Liver (tissue), 8 donors: ENCODE measurements at regions not wholly inside any gene's neighbourhood (a gene's known extent, or its start where the extent isn't known, plus 50 kb on each side); places are given as distances from the start of the nearest gene placed in this dataset.
A peak's percentile ranks its signal among the peaks of the same experiment; 100 is the strongest.

ENCODE experiments used
- DNase-seq: peaks from one replicate; pipeline ENCODE4 v3.0.0-alpha.2; 2017; ENCODE audit warnings: low spot score
- H3K27ac ChIP-seq, 2 donors: one replicate each; pipeline ENCODE4 v1.7.0; 2013; ENCODE audit warnings: inconsistent platforms in 2 of 2, low read length in 2 of 2, control low read depth in 1 of 2, low read depth in 1 of 2, mild to moderate bottlenecking in 1 of 2
- H3K27me3 ChIP-seq, 4 donors: one replicate each; pipeline versions ENCODE4 v1.6.1 to v1.7.0; 2013; ENCODE audit warnings: low read length in 3 of 4, inconsistent platforms in 1 of 4, mild to moderate bottlenecking in 1 of 4, moderate library complexity in 1 of 4; ENCODE audit not compliant: control insufficient read depth in 4 of 4, insufficient read depth in 4 of 4
- H3K36me3 ChIP-seq, 4 donors: one replicate each; pipeline versions ENCODE4 v1.6.1 to v1.7.0; 2013; ENCODE audit warnings: low read length in 3 of 4, mild to moderate bottlenecking in 3 of 4, low read depth in 1 of 4, moderate library complexity in 1 of 4; ENCODE audit not compliant: control insufficient read depth in 4 of 4, insufficient read depth in 3 of 4
- H3K4me1 ChIP-seq, 4 donors: one replicate each; pipeline versions ENCODE4 v1.6.1 to v1.7.0; 2013; ENCODE audit warnings: low read length in 3 of 4, mild to moderate bottlenecking in 3 of 4, moderate library complexity in 1 of 4; ENCODE audit not compliant: control insufficient read depth in 4 of 4, insufficient read depth in 4 of 4
- H3K4me3 ChIP-seq, 3 donors: one replicate each; pipeline versions ENCODE4 v1.6.1 to v1.7.0; 2013; ENCODE audit warnings: low read length in 3 of 3, control low read depth in 1 of 3, low read depth in 1 of 3, mild to moderate bottlenecking in 1 of 3
- H3K9ac ChIP-seq, 2 donors: one replicate each; pipeline ENCODE4 v1.7.0; 2013; ENCODE audit warnings: low read length in 2 of 2, mild to moderate bottlenecking in 2 of 2, moderate library complexity in 2 of 2, control low read depth in 1 of 2, low read depth in 1 of 2
- H3K9me3 ChIP-seq, 4 donors: one replicate each; pipeline versions ENCODE4 v1.6.1 to v1.7.0; 2013; ENCODE audit warnings: low read length in 3 of 4; ENCODE audit not compliant: control insufficient read depth in 4 of 4
- EGR1 ChIP-seq, 2 donors: IDR thresholded peaks; 2 replicates each; pipeline ENCODE4 v1.6.1; 2016 to 2018; ENCODE audit warnings: antibody characterized with exemption in 2 of 2, low read depth in 2 of 2
- FOXA1 ChIP-seq: IDR thresholded peaks from 2 replicates; pipeline ENCODE4 v1.6.1; 2016; ENCODE audit warnings: antibody characterized with exemption
- FOXA2 ChIP-seq: IDR thresholded peaks from 2 replicates; pipeline ENCODE4 v1.6.1; 2016; ENCODE audit warnings: antibody characterized with exemption
- GABPA ChIP-seq, 2 donors: IDR thresholded peaks in 1 of 2; conservative IDR thresholded peaks in 1 of 2; 2 replicates each; pipeline ENCODE4 v1.6.1; 2016; ENCODE audit warnings: antibody characterized with exemption in 2 of 2, mild to moderate bottlenecking in 1 of 2, moderate library complexity in 1 of 2
- HNF4A ChIP-seq, 2 donors: conservative IDR thresholded peaks; 2 replicates each; pipeline ENCODE4 v1.6.1; 2016; ENCODE audit warnings: antibody characterized with exemption in 2 of 2, mild to moderate bottlenecking in 2 of 2
- HNF4G ChIP-seq: IDR thresholded peaks from 2 replicates; pipeline ENCODE4 v1.6.1; 2016; ENCODE audit warnings: antibody characterized with exemption
- JUND ChIP-seq, 2 donors: IDR thresholded peaks; 2 replicates each; pipeline ENCODE4 v1.6.1; 2016; ENCODE audit warnings: antibody characterized with exemption in 2 of 2
- NR2F2 ChIP-seq: IDR thresholded peaks from 2 replicates; pipeline ENCODE4 v1.6.1; 2016; ENCODE audit warnings: antibody characterized with exemption
- RAD21 ChIP-seq, 2 donors: IDR thresholded peaks; 2 replicates each; pipeline ENCODE4 v1.6.1; 2016; ENCODE audit warnings: antibody characterized with exemption in 2 of 2, mild to moderate bottlenecking in 2 of 2
- RXRA ChIP-seq, 2 donors: IDR thresholded peaks; 2 replicates each; pipeline ENCODE4 v1.6.1; 2017 to 2018; ENCODE audit warnings: antibody characterized with exemption in 2 of 2, mild to moderate bottlenecking in 1 of 2
- SP1 ChIP-seq: IDR thresholded peaks from 2 replicates; pipeline ENCODE4 v1.6.1; 2018; ENCODE audit warnings: antibody characterized with exemption, mild to moderate bottlenecking
- TAF1 ChIP-seq: conservative IDR thresholded peaks from 2 replicates; pipeline ENCODE4 v1.6.1; 2016; ENCODE audit warnings: antibody characterized with exemption, mild to moderate bottlenecking
- YY1 ChIP-seq: IDR thresholded peaks from 2 replicates; pipeline ENCODE4 v1.6.1; 2016; ENCODE audit warnings: antibody characterized with exemption, mild to moderate bottlenecking
- WGBS: extraction: QIAGEN DNeasy Blood & Tissue Kit; methylation state at CpG from one replicate; pipeline ENCODE4 v1.1.7; 2013; 5-methylcytosine and 5-hydroxymethylcytosine counted together
- TF ChIP-seq, protein P1 (sequence below): IDR thresholded peaks from 2 replicates; pipeline ENCODE4 v1.6.1; 2016; ENCODE audit warnings: antibody characterized with exemption
- TF ChIP-seq, protein P2 (sequence below): fragments of 150-350 bp; IDR thresholded peaks from 2 replicates; pipeline ENCODE4 v1.5.1; 2017; ENCODE audit warnings: improper control_type of control experiment, low read depth, low read length; ENCODE audit not compliant: missing input control
- TF ChIP-seq, protein P3 (sequence below): IDR thresholded peaks from 2 replicates; pipeline ENCODE4 v1.6.1; 2016; ENCODE audit warnings: antibody characterized with exemption
- TF ChIP-seq, protein P4 (sequence below): IDR thresholded peaks from 2 replicates; pipeline ENCODE4 v1.6.1; 2016; ENCODE audit warnings: antibody characterized with exemption
- TF ChIP-seq, protein P5 (sequence below): IDR thresholded peaks from 2 replicates; pipeline ENCODE4 v1.6.1; 2016; ENCODE audit warnings: antibody characterized with exemption, mild to moderate bottlenecking
- donor health status: healthy.
- donor health status: healthy.
- donor health status: healthy.
- donor health status: healthy.
- donor health status: healthy.

DNA sequence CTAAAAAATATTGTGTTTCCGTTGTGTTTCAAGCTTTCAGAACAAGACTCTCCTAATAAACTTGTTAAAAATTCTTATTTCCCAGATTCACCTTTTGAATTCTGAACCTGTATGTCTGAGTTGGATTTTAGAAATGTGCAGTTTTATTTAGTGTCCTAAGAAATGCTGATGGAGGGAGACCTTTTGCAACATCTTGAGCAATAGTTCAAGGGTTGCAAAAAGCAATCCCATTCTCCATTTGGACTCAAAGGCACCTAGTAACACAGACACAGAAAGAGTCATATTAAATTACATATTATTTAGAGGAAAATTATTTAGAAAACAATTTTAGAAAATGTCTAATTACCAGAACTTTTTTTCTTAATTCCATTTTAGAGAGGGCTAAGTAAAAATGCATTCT lies 448.5 kb downstream of the FRK start:
- no peak for DNase-seq
- WGBS: 44% methylated on average over 1 of the region's 1 CpG
- Histone ChIP-seq H3K4me3 (no peak overlapping the region), H3K27me3 (no peaks in the 10 kb centered on the region), H3K9me3 (no peaks in the 10 kb centered on the region), H3K36me3 (no peaks in the 10 kb centered on the region), H3K4me1 (peaks cover 0 to 21% (median 16%) of the 10 kb centered on the region in 4 donors), H3K9ac (no peak overlapping the region), H3K27ac (no peak overlapping the region)
- TF ChIP-seq, protein P1, sequence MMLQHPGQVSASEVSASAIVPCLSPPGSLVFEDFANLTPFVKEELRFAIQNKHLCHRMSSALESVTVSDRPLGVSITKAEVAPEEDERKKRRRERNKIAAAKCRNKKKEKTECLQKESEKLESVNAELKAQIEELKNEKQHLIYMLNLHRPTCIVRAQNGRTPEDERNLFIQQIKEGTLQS: no peak
- TF ChIP-seq, protein P2, sequence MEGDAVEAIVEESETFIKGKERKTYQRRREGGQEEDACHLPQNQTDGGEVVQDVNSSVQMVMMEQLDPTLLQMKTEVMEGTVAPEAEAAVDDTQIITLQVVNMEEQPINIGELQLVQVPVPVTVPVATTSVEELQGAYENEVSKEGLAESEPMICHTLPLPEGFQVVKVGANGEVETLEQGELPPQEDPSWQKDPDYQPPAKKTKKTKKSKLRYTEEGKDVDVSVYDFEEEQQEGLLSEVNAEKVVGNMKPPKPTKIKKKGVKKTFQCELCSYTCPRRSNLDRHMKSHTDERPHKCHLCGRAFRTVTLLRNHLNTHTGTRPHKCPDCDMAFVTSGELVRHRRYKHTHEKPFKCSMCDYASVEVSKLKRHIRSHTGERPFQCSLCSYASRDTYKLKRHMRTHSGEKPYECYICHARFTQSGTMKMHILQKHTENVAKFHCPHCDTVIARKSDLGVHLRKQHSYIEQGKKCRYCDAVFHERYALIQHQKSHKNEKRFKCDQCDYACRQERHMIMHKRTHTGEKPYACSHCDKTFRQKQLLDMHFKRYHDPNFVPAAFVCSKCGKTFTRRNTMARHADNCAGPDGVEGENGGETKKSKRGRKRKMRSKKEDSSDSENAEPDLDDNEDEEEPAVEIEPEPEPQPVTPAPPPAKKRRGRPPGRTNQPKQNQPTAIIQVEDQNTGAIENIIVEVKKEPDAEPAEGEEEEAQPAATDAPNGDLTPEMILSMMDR: no peak
- no peak for TF ChIP-seq FOXA1
- TF ChIP-seq HNF4A (conservative IDR thresholded peaks at IDR 0.05): peak; percentile 89 to 93
- no peak for TF ChIP-seq EGR1 (IDR thresholded peaks at IDR 0.05; ENCODE audit: low read depth in 2 of 2)
- no peak for TF ChIP-seq GABPA (IDR thresholded peaks at IDR 0.05 in 1 of 2, conservative IDR thresholded peaks at IDR 0.05 in 1 of 2)
- TF ChIP-seq RXRA (IDR thresholded peaks at IDR 0.05): peak in 1 of 2 donors; percentile 54
- TF ChIP-seq HNF4G: peak; percentile 57
- TF ChIP-seq NR2F2: no peak
- TF ChIP-seq, protein P3, sequence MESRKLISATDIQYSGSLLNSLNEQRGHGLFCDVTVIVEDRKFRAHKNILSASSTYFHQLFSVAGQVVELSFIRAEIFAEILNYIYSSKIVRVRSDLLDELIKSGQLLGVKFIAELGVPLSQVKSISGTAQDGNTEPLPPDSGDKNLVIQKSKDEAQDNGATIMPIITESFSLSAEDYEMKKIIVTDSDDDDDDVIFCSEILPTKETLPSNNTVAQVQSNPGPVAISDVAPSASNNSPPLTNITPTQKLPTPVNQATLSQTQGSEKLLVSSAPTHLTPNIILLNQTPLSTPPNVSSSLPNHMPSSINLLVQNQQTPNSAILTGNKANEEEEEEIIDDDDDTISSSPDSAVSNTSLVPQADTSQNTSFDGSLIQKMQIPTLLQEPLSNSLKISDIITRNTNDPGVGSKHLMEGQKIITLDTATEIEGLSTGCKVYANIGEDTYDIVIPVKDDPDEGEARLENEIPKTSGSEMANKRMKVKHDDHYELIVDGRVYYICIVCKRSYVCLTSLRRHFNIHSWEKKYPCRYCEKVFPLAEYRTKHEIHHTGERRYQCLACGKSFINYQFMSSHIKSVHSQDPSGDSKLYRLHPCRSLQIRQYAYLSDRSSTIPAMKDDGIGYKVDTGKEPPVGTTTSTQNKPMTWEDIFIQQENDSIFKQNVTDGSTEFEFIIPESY: peak; percentile 42
- TF ChIP-seq SP1: peak; percentile 21
- peak in 1 of 2 donors; percentile 56 for TF ChIP-seq JUND (IDR thresholded peaks at IDR 0.05)
- TF ChIP-seq FOXA2: no peak
- peak; percentile 34 to 43 for TF ChIP-seq RAD21 (IDR thresholded peaks at IDR 0.05)
- TF ChIP-seq, protein P4, sequence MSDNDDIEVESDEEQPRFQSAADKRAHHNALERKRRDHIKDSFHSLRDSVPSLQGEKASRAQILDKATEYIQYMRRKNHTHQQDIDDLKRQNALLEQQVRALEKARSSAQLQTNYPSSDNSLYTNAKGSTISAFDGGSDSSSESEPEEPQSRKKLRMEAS: no peak
- TF ChIP-seq YY1: peak; percentile 80
- TF ChIP-seq, protein P5, sequence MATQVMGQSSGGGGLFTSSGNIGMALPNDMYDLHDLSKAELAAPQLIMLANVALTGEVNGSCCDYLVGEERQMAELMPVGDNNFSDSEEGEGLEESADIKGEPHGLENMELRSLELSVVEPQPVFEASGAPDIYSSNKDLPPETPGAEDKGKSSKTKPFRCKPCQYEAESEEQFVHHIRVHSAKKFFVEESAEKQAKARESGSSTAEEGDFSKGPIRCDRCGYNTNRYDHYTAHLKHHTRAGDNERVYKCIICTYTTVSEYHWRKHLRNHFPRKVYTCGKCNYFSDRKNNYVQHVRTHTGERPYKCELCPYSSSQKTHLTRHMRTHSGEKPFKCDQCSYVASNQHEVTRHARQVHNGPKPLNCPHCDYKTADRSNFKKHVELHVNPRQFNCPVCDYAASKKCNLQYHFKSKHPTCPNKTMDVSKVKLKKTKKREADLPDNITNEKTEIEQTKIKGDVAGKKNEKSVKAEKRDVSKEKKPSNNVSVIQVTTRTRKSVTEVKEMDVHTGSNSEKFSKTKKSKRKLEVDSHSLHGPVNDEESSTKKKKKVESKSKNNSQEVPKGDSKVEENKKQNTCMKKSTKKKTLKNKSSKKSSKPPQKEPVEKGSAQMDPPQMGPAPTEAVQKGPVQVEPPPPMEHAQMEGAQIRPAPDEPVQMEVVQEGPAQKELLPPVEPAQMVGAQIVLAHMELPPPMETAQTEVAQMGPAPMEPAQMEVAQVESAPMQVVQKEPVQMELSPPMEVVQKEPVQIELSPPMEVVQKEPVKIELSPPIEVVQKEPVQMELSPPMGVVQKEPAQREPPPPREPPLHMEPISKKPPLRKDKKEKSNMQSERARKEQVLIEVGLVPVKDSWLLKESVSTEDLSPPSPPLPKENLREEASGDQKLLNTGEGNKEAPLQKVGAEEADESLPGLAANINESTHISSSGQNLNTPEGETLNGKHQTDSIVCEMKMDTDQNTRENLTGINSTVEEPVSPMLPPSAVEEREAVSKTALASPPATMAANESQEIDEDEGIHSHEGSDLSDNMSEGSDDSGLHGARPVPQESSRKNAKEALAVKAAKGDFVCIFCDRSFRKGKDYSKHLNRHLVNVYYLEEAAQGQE: no peak
- TF ChIP-seq TAF1: no peak
